DOHH2 (cell line): ENCODE measurements at regions not wholly inside any gene's neighbourhood (a gene's known extent, or its start where the extent isn't known, plus 50 kb on each side); places are given as distances from the start of the nearest gene placed in this dataset.

ENCODE experiments used
- EZH2phosphoT487 ChIP-seq: fragments of 200-600 bp; sonication (generic); IDR thresholded peaks from 2 replicates; pipeline ENCODE4 v1.6.1; 2017; ENCODE audit warnings: borderline replicate concordance, mild to moderate bottlenecking, antibody characterized with exemption, low read length, moderate library complexity, mixed read lengths
- TF ChIP-seq, protein P1 (sequence below): fragments of 200-600 bp; sonication (generic); IDR thresholded peaks from one replicate; pipeline ENCODE4 v1.5.1; 2014; ENCODE audit warnings: antibody characterized with exemption, mild to moderate bottlenecking, low read depth, low read length; ENCODE audit not compliant: poor library complexity, severe bottlenecking

DNA sequence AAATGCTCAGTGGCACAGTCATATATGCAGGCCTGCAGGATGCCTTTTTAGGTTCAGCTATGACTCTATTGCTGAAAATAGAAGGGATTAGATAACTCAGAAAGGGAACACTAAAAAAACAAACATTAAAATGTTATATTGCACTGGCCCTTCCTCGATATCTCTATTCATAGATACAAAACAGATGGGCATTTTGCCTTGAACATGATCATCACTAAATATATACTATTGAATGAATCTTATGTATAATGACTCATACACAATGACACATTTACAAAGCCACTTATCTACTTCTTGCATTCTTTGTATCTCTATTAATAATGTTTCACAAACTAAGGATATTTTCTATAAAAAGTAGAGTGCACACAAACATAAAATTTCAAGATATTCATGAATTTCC lies 2352.8 kb upstream of the RAG2 start:
- TF ChIP-seq, protein P1, sequence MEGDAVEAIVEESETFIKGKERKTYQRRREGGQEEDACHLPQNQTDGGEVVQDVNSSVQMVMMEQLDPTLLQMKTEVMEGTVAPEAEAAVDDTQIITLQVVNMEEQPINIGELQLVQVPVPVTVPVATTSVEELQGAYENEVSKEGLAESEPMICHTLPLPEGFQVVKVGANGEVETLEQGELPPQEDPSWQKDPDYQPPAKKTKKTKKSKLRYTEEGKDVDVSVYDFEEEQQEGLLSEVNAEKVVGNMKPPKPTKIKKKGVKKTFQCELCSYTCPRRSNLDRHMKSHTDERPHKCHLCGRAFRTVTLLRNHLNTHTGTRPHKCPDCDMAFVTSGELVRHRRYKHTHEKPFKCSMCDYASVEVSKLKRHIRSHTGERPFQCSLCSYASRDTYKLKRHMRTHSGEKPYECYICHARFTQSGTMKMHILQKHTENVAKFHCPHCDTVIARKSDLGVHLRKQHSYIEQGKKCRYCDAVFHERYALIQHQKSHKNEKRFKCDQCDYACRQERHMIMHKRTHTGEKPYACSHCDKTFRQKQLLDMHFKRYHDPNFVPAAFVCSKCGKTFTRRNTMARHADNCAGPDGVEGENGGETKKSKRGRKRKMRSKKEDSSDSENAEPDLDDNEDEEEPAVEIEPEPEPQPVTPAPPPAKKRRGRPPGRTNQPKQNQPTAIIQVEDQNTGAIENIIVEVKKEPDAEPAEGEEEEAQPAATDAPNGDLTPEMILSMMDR, result no peak
- TF ChIP-seq EZH2phosphoT487, result no peak
